MM.1S (cell line): ENCODE measurements at regions not wholly inside any gene's neighbourhood (a gene's known extent, or its start where the extent isn't known, plus 50 kb on each side); places are given as distances from the start of the nearest gene placed in this dataset.

Source experiments
- DNase-seq: peaks from one replicate; pipeline ENCODE4 v3.0.0-alpha.2; 2015
- H2AFZ ChIP-seq: fragments of 300-600 bp; sonication (generic); 2 replicates; pipeline ENCODE4 v1.6.0; 2016; ENCODE audit warnings: antibody characterized with exemption, low read length
- H3F3A ChIP-seq: fragments of 300-600 bp; sonication (generic); 2 replicates; pipeline ENCODE4 v1.6.1; 2016; ENCODE audit warnings: mild to moderate bottlenecking, antibody characterized with exemption, low read length, moderate library complexity, mixed read lengths; ENCODE audit not compliant: insufficient read depth
- H3K27ac ChIP-seq: fragments of 300-600 bp; sonication (generic); 2 replicates; pipeline ENCODE4 v1.5.1; 2016; ENCODE audit warnings: mild to moderate bottlenecking, low read length
- H3K27me3 ChIP-seq: fragments of 300-600 bp; sonication (generic); replicated peaks from 2 replicates; pipeline ENCODE4 v1.6.0; 2016; ENCODE audit warnings: low read length; ENCODE audit not compliant: insufficient read depth
- H3K36me3 ChIP-seq: fragments of 300-600 bp; sonication (generic); replicated peaks from 2 replicates; pipeline ENCODE4 v1.6.1; 2016; ENCODE audit warnings: mild to moderate bottlenecking, low read length, mixed read lengths; ENCODE audit not compliant: insufficient read depth
- H3K4me1 ChIP-seq: fragments of 300-600 bp; sonication (generic); 2 replicates; pipeline ENCODE4 v1.6.1; 2016; ENCODE audit warnings: low read length, mixed read lengths
- H3K4me2 ChIP-seq: fragments of 300-600 bp; sonication (generic); 2 replicates; pipeline ENCODE4 v1.6.0; 2016; ENCODE audit warnings: low read depth, low read length
- H3K4me3 ChIP-seq: fragments of 300-600 bp; sonication (generic); 2 replicates; pipeline ENCODE4 v1.5.1; 2016; ENCODE audit warnings: low read length, mixed read lengths
- H3K79me2 ChIP-seq: fragments of 300-600 bp; sonication (generic); 2 replicates; pipeline ENCODE4 v1.6.1; 2016; ENCODE audit warnings: mixed run types, low read length, mixed read lengths
- H3K9ac ChIP-seq: fragments of 300-600 bp; sonication (generic); 2 replicates; pipeline ENCODE4 v1.6.1; 2016; ENCODE audit warnings: low read length, mixed read lengths
- H3K9me2 ChIP-seq: fragments of 300-600 bp; sonication (generic); replicated peaks from 2 replicates; pipeline ENCODE4 v1.6.1; 2016; ENCODE audit warnings: mild to moderate bottlenecking, low read length, mixed read lengths; ENCODE audit not compliant: insufficient read depth
- H3K9me3 ChIP-seq: fragments of 300-600 bp; sonication (generic); replicated peaks from 2 replicates; pipeline ENCODE4 v1.6.1; 2016; ENCODE audit warnings: mild to moderate bottlenecking, low read length, mixed read lengths; ENCODE audit not compliant: insufficient read depth
- H4K20me1 ChIP-seq: fragments of 300-600 bp; sonication (generic); 2 replicates; pipeline ENCODE4 v1.6.1; 2016; ENCODE audit warnings: mild to moderate bottlenecking, low read length, moderate library complexity, mixed read lengths; ENCODE audit not compliant: insufficient read depth
- EZH2 ChIP-seq: fragments of 300-600 bp; sonication (generic); optimal IDR thresholded peaks from 2 replicates; pipeline ENCODE3; 2017; ENCODE audit warnings: low read depth, mild to moderate bottlenecking, antibody characterized with exemption, low read length, mixed read lengths
- EZH2phosphoT487 ChIP-seq: fragments of 300-600 bp; sonication (generic); IDR thresholded peaks from 2 replicates; pipeline ENCODE4 v1.6.1; 2018; ENCODE audit warnings: antibody characterized with exemption, low read length
- TF ChIP-seq, protein P1 (sequence below): fragments of 300-600 bp; sonication (generic); IDR thresholded peaks from 2 replicates; pipeline ENCODE4 v1.5.1; 2016; ENCODE audit warnings: antibody characterized with exemption, low read length, mixed read lengths

DNA sequence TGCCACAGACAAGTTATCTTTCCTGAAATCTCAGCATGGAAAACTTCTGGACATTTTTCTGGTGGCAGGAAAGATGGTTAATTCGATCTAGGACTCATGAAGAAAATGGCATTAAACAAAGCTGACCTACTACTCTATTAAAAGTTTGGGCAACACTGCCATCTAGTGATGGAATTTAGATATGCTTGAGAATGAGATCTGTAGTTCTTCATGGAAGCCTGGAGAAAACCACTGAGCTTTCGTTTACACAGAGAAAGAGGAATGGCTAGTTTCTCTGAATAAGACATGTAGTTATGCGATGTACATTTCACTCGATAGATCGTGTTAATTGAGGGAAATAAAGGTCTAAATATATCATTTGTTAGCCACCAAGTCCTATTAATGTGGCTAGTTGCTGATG, 51.7 kb upstream of the CHRDL1 start:
- Histone ChIP-seq H3K4me3 (no peak overlapping the region), H2AFZ (no peak overlapping the region), H3K27me3 (no peaks in the 10 kb centered on the region), H3K9ac (no peak overlapping the region), H3K79me2 (no peaks in the 10 kb centered on the region), H4K20me1 (no peaks in the 10 kb centered on the region), H3K4me2 (no peak overlapping the region), H3K4me1 (peaks cover 15% of the 10 kb centered on the region), H3K27ac (no peak overlapping the region), H3K36me3 (no peaks in the 10 kb centered on the region), H3K9me2 (no peaks in the 10 kb centered on the region), H3K9me3 (no peaks in the 10 kb centered on the region), H3F3A (no peaks in the 10 kb centered on the region)
- TF ChIP-seq, protein P1, sequence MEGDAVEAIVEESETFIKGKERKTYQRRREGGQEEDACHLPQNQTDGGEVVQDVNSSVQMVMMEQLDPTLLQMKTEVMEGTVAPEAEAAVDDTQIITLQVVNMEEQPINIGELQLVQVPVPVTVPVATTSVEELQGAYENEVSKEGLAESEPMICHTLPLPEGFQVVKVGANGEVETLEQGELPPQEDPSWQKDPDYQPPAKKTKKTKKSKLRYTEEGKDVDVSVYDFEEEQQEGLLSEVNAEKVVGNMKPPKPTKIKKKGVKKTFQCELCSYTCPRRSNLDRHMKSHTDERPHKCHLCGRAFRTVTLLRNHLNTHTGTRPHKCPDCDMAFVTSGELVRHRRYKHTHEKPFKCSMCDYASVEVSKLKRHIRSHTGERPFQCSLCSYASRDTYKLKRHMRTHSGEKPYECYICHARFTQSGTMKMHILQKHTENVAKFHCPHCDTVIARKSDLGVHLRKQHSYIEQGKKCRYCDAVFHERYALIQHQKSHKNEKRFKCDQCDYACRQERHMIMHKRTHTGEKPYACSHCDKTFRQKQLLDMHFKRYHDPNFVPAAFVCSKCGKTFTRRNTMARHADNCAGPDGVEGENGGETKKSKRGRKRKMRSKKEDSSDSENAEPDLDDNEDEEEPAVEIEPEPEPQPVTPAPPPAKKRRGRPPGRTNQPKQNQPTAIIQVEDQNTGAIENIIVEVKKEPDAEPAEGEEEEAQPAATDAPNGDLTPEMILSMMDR = peak; percentile 64
- TF ChIP-seq EZH2phosphoT487 = no peak
- no peak for TF ChIP-seq EZH2
- DNase-seq = peak; percentile 80

DNA sequence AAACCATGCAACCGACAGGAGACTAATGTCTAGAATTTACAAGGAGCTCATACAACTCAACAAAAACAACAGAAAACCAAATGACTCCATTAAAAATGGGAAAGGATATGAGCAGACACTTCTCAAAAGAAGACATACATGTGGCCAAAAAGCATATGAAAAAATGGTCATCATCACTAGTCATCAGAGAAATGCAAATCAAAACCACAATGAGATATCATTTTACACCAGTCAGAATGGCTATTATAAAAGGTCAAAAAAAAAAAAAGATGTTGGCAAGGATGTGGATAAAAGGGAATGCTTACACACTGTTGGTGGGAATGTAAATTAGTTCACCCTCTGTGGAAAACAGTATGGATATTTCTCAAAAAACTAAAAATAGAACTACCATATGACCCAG, 50.5 kb upstream of the CHRDL1 start:
- Histone ChIP-seq H3K9me2 (no peaks in the 10 kb centered on the region), H3K4me2 (peak overlapping the region; percentile 31; the same call in 1 of the 2 replicates), H3K9ac (no peak overlapping the region), H3K4me3 (no peak overlapping the region), H3K79me2 (no peaks in the 10 kb centered on the region), H3K36me3 (no peaks in the 10 kb centered on the region), H2AFZ (no peak overlapping the region), H3K9me3 (no peaks in the 10 kb centered on the region), H3K4me1 (peaks cover 7% of the 10 kb centered on the region), H4K20me1 (no peaks in the 10 kb centered on the region), H3K27ac (no peak overlapping the region), H3K27me3 (no peaks in the 10 kb centered on the region), H3F3A (no peaks in the 10 kb centered on the region)
- TF ChIP-seq EZH2 (no peak), EZH2phosphoT487 (no peak)
- TF ChIP-seq, protein P1 = no peak
- no peak for DNase-seq
